KMS-11 (cell line): ENCODE measurements at regions not wholly inside any gene's neighbourhood (a gene's known extent, or its start where the extent isn't known, plus 50 kb on each side); places are given as distances from the start of the nearest gene placed in this dataset.
A peak's percentile ranks its signal among the peaks of the same experiment; 100 is the strongest.

Source experiments
- H2AFZ ChIP-seq: fragments of 200-600 bp; sonication (generic); 2 replicates; pipeline ENCODE4 v1.6.1; 2016; ENCODE audit warnings: antibody characterized with exemption, mixed run types, low read depth
- H3K27ac ChIP-seq: fragments of 200-600 bp; sonication (generic); 2 replicates; pipeline ENCODE4 v1.6.1; 2016; ENCODE audit warnings: mild to moderate bottlenecking, mixed run types
- H3K27me3 ChIP-seq: fragments of 200-600 bp; sonication (generic); 2 replicates; pipeline ENCODE4 v1.6.1; 2017; ENCODE audit warnings: mild to moderate bottlenecking, low read depth, mixed run types, moderate library complexity; ENCODE audit not compliant: insufficient read depth
- H3K36me3 ChIP-seq: fragments of 200-600 bp; sonication (generic); 2 replicates; pipeline ENCODE4 v1.6.1; 2017; ENCODE audit warnings: mild to moderate bottlenecking, mixed run types; ENCODE audit not compliant: insufficient read depth
- H3K4me1 ChIP-seq: fragments of 200-600 bp; sonication (generic); 2 replicates; pipeline ENCODE4 v1.6.1; 2016; ENCODE audit warnings: mild to moderate bottlenecking, low read depth, mixed run types; ENCODE audit not compliant: poor library complexity, severe bottlenecking
- H3K4me2 ChIP-seq: fragments of 200-600 bp; sonication (generic); 2 replicates; pipeline ENCODE4 v1.7.0; 2016; ENCODE audit warnings: mild to moderate bottlenecking, mixed run types
- H3K4me3 ChIP-seq: fragments of 200-600 bp; sonication (generic); IDR thresholded peaks from 2 replicates; pipeline ENCODE4 v1.6.1; 2017; ENCODE audit warnings: low read depth, low read length, mixed read lengths; ENCODE audit not compliant: insufficient read depth
- H3K79me2 ChIP-seq: fragments of 200-600 bp; sonication (generic); 2 replicates; pipeline ENCODE4 v1.6.1; 2016; ENCODE audit warnings: low read depth, mixed run types; ENCODE audit not compliant: insufficient read depth
- H3K9ac ChIP-seq: fragments of 200-600 bp; sonication (generic); 2 replicates; pipeline ENCODE4 v1.6.1; 2016; ENCODE audit warnings: mild to moderate bottlenecking, mixed run types
- H4K20me1 ChIP-seq: fragments of 200-600 bp; sonication (generic); 2 replicates; pipeline ENCODE4 v1.6.1; 2016; ENCODE audit warnings: mild to moderate bottlenecking, mixed run types; ENCODE audit not compliant: insufficient read depth
- TF ChIP-seq, protein P1 (sequence below): fragments of 200-600 bp; sonication (generic); conservative IDR thresholded peaks from 2 replicates; pipeline ENCODE4 v1.6.1; 2017; ENCODE audit warnings: low read depth, mild to moderate bottlenecking, antibody characterized with exemption, low read length, moderate library complexity, mixed read lengths

DNA sequence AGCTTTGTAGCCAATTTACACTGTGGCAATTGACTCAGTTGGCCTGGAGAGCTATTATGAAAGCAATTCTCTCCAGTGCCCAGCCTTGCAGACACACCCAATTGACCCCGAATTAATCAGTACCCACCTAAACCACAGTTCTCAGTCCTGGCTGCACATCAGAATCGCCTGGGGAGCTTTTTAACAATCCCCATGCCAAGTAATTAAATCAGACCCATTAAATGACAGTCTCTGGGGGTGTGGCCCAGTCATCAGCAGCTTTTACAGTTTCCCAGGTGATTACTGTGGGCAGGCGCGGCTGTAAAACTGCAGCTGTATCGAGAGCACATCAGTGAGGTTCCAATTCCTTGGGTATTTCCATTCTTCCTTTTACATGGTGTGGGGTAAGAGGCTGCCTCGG is 460.9 kb upstream of the FAT1 start:
- no peaks in the 10 kb centered on the region for H3K36me3 ChIP-seq
- no peaks in the 10 kb centered on the region for H3K27me3 ChIP-seq
- peak overlapping the region; percentile 39; the same call in 1 of the 2 replicates for H3K4me2 ChIP-seq
- H3K4me1 ChIP-seq = peaks cover 13% of the 10 kb centered on the region
- H3K27ac ChIP-seq = peak overlapping the region; percentile 21; the same call in 1 of the 2 replicates
- no peak overlapping the region for H3K9ac ChIP-seq
- H3K79me2 ChIP-seq = no peaks in the 10 kb centered on the region
- TF ChIP-seq, protein P1, sequence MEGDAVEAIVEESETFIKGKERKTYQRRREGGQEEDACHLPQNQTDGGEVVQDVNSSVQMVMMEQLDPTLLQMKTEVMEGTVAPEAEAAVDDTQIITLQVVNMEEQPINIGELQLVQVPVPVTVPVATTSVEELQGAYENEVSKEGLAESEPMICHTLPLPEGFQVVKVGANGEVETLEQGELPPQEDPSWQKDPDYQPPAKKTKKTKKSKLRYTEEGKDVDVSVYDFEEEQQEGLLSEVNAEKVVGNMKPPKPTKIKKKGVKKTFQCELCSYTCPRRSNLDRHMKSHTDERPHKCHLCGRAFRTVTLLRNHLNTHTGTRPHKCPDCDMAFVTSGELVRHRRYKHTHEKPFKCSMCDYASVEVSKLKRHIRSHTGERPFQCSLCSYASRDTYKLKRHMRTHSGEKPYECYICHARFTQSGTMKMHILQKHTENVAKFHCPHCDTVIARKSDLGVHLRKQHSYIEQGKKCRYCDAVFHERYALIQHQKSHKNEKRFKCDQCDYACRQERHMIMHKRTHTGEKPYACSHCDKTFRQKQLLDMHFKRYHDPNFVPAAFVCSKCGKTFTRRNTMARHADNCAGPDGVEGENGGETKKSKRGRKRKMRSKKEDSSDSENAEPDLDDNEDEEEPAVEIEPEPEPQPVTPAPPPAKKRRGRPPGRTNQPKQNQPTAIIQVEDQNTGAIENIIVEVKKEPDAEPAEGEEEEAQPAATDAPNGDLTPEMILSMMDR = no peak
- H2AFZ ChIP-seq = no peak overlapping the region
- H4K20me1 ChIP-seq = no peaks in the 10 kb centered on the region
- H3K4me3 ChIP-seq = no peak overlapping the region

GRCh38 chr4:187188118-187188517 is 464.5 kb upstream of the FAT1 start:
- Histone ChIP-seq H3K27me3 (no peaks in the 10 kb centered on the region), H4K20me1 (no peaks in the 10 kb centered on the region), H3K27ac (no peak overlapping the region), H3K4me3 (no peak overlapping the region), H3K9ac (no peak overlapping the region), H3K79me2 (no peaks in the 10 kb centered on the region), H3K4me2 (no peak overlapping the region), H2AFZ (no peak overlapping the region), H3K4me1 (peaks cover 13% of the 10 kb centered on the region), H3K36me3 (no peaks in the 10 kb centered on the region)
- TF ChIP-seq, protein P1 = no peak

GRCh38 chr4:187188741-187189140 is 465.1 kb upstream of the FAT1 start:
- no peaks in the 10 kb centered on the region for H3K27me3 ChIP-seq
- no peak overlapping the region for H2AFZ ChIP-seq
- TF ChIP-seq, protein P1 = no peak

GRCh38 chr4:187190390-187190789 is 466.7 kb upstream of the FAT1 start:
- Histone ChIP-seq H3K4me1 (no peaks in the 10 kb centered on the region), H3K9ac (no peak overlapping the region), H4K20me1 (no peaks in the 10 kb centered on the region), H3K27me3 (no peaks in the 10 kb centered on the region), H3K36me3 (no peaks in the 10 kb centered on the region), H2AFZ (no peak overlapping the region), H3K27ac (no peak overlapping the region), H3K4me3 (no peak overlapping the region), H3K4me2 (no peak overlapping the region), H3K79me2 (no peaks in the 10 kb centered on the region)
- TF ChIP-seq, protein P1 = no peak

More at GRCh38 chr4:187188741-187189140, 465.1 kb upstream of the FAT1 start:
- Histone ChIP-seq H3K79me2 (no peaks in the 10 kb centered on the region), H3K4me3 (no peak overlapping the region), H3K4me2 (no peak overlapping the region), H3K27ac (no peak overlapping the region), H3K4me1 (peaks cover 13% of the 10 kb centered on the region), H4K20me1 (no peaks in the 10 kb centered on the region), H3K9ac (no peak overlapping the region), H3K36me3 (no peaks in the 10 kb centered on the region)

DNA sequence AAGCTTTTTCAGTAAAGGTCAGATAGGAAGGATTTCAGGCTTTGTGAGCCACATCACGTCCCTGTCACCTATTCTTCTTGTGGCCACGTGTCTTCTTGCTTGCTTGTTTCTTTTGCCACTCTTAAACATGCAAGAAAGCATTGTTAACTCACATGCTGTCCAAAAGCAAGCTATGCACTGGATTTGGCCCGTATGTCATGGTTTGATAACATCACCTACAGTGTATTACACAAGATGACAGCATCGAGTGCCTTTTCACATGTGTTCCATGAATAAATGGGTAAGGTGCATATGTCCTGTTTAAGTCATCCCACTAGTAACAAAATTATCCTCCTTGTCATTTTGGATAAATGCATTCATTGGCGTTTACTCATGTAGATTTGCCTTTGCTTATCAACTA is 468.0 kb upstream of the FAT1 start:
- Histone ChIP-seq H3K79me2 (no peaks in the 10 kb centered on the region), H3K36me3 (no peaks in the 10 kb centered on the region), H2AFZ (no peak overlapping the region), H3K4me3 (no peak overlapping the region), H3K4me2 (no peak overlapping the region), H4K20me1 (no peaks in the 10 kb centered on the region), H3K4me1 (no peaks in the 10 kb centered on the region), H3K27me3 (no peaks in the 10 kb centered on the region), H3K9ac (no peak overlapping the region), H3K27ac (no peak overlapping the region)
- TF ChIP-seq, protein P1 = no peak
